GM23338 (cell line): ENCODE measurements at regions not wholly inside any gene's neighbourhood (a gene's known extent, or its start where the extent isn't known, plus 50 kb on each side); places are given as distances from the start of the nearest gene placed in this dataset.

Experiments used
- ATAC-seq: fragments of 200-7000 bp; cut with Tn5 transposase; 3 replicates; pipeline ENCODE4 v1.9.1; 2020
- DNase-seq: peaks from one replicate; pipeline ENCODE4 v3.0.0-alpha.2; 2015; ENCODE audit warnings: low spot score
- H2AFZ ChIP-seq: fragments of 200-600 bp; sonication (generic); 2 replicates; pipeline ENCODE4 v1.8.0; 2016; ENCODE audit warnings: antibody characterized with exemption, mild to moderate bottlenecking, moderate library complexity
- H3F3A ChIP-seq: fragments of 200-600 bp; sonication (generic); replicated peaks from 2 replicates; pipeline ENCODE4 v1.8.0; 2017; ENCODE audit warnings: antibody characterized with exemption, mixed run types, low read depth
- H3K27ac ChIP-seq: fragments of 200-600 bp; sonication (generic); 2 replicates; pipeline ENCODE4 v1.6.1; 2016; ENCODE audit warnings: low read depth
- H3K27me3 ChIP-seq: fragments of 200-600 bp; sonication (generic); 2 replicates; pipeline ENCODE4 v1.8.0; 2016; ENCODE audit warnings: mild to moderate bottlenecking, mixed run types, moderate library complexity; ENCODE audit not compliant: insufficient read depth
- H3K36me3 ChIP-seq: fragments of 200-600 bp; sonication (generic); 2 replicates; pipeline ENCODE4 v1.8.0; 2016; ENCODE audit warnings: mild to moderate bottlenecking; ENCODE audit not compliant: insufficient read depth
- H3K4me1 ChIP-seq: fragments of 200-600 bp; sonication (generic); 2 replicates; pipeline ENCODE4 v1.8.0; 2016; ENCODE audit warnings: mild to moderate bottlenecking, moderate library complexity; ENCODE audit not compliant: insufficient read depth
- H3K4me2 ChIP-seq: fragments of 200-600 bp; sonication (generic); 2 replicates; pipeline ENCODE4 v1.7.1; 2017; ENCODE audit warnings: mixed run types
- H3K4me3 ChIP-seq: fragments of 200-600 bp; sonication (generic); 2 replicates; pipeline ENCODE4 v1.6.1; 2016; ENCODE audit warnings: mixed run types
- H3K79me2 ChIP-seq: fragments of 200-600 bp; sonication (generic); replicated peaks from 2 replicates; pipeline ENCODE4 v1.8.0; 2017; ENCODE audit warnings: mild to moderate bottlenecking; ENCODE audit not compliant: insufficient read depth
- H3K9me2 ChIP-seq: fragments of 200-600 bp; sonication (generic); 2 replicates; pipeline ENCODE4 v1.8.0; 2017; ENCODE audit not compliant: insufficient read depth
- H4K20me1 ChIP-seq: fragments of 200-600 bp; sonication (generic); replicated peaks from 2 replicates; pipeline ENCODE4 v1.8.0; 2017; ENCODE audit warnings: mild to moderate bottlenecking; ENCODE audit not compliant: insufficient read depth
- H3K27ac Mint-ChIP-seq: 2 replicates; pipeline ENCODE4 v1.8.0; 2020; ENCODE audit warnings: inconsistent platforms, mild to moderate bottlenecking, moderate library complexity, mixed read lengths
- H3K27me3 Mint-ChIP-seq: 3 replicates; pipeline ENCODE4 v1.8.0; 2022; ENCODE audit warnings: low read depth, mild to moderate bottlenecking, moderate library complexity, mixed read lengths, inconsistent platforms; ENCODE audit not compliant: insufficient read depth, poor library complexity
- H3K36me3 Mint-ChIP-seq: 3 replicates; pipeline ENCODE4 v1.8.0; 2021; ENCODE audit warnings: low read depth, mild to moderate bottlenecking, inconsistent platforms, moderate library complexity, mixed read lengths
- H3K4me1 Mint-ChIP-seq: 3 replicates; pipeline ENCODE4 v1.8.0; 2020; ENCODE audit warnings: mild to moderate bottlenecking, inconsistent platforms, mixed read lengths
- H3K4me3 Mint-ChIP-seq: 3 replicates; pipeline ENCODE4 v1.8.0; 2021; ENCODE audit warnings: moderate library complexity, mild to moderate bottlenecking, inconsistent platforms, mixed read lengths
- H3K9me3 Mint-ChIP-seq: 3 replicates; pipeline ENCODE4 v1.8.0; 2020; ENCODE audit warnings: moderate library complexity, mild to moderate bottlenecking, inconsistent platforms, mixed read lengths
- CREB1 ChIP-seq: fragments of 250-450 bp; sonication (Bioruptor Pico); IDR thresholded peaks from 2 replicates; pipeline ENCODE4 v1.5.0; 2020; ENCODE audit warnings: low read depth, mild to moderate bottlenecking, moderate library complexity
- CTCF ChIP-seq, 2 experiments: fragments of 200-600 bp in 1 of 2; sonication (generic) in 1 of 2; conservative IDR thresholded peaks; 2 replicates each; pipeline versions ENCODE4 v1.5.1 to v1.6.1; 2016 to 2017; ENCODE audit warnings: antibody characterized with exemption in 2 of 2, low read depth in 2 of 2, mild to moderate bottlenecking in 2 of 2, moderate library complexity in 1 of 2
- ETS1 ChIP-seq: IDR thresholded peaks from 2 replicates; pipeline ENCODE4 v1.6.1; 2016; ENCODE audit warnings: antibody characterized with exemption
- EZH2 ChIP-seq: fragments of 200-600 bp; sonication (generic); IDR thresholded peaks from one replicate; pipeline ENCODE4 v1.8.0; 2017; ENCODE audit warnings: antibody characterized with exemption, mild to moderate bottlenecking, low read depth; ENCODE audit not compliant: unreplicated experiment
- EZH2phosphoT487 ChIP-seq: fragments of 200-600 bp; sonication (generic); IDR thresholded peaks from one replicate; pipeline ENCODE4 v1.8.1; 2018; ENCODE audit warnings: antibody characterized with exemption; ENCODE audit not compliant: unreplicated experiment
- JUNB ChIP-seq: IDR thresholded peaks from one replicate; pipeline ENCODE4 v1.6.1; 2016; ENCODE audit warnings: antibody characterized with exemption; ENCODE audit not compliant: unreplicated experiment
- NANOG ChIP-seq: IDR thresholded peaks from 2 replicates; pipeline ENCODE4 v1.6.1; 2016; ENCODE audit warnings: antibody characterized with exemption, borderline replicate concordance
- POLR2AphosphoS5 ChIP-seq: IDR thresholded peaks from 2 replicates; pipeline ENCODE4 v1.6.1; 2016; ENCODE audit warnings: antibody characterized with exemption, low read depth
- STAT1 ChIP-seq: IDR thresholded peaks from one replicate; pipeline ENCODE4 v1.6.1; 2016; ENCODE audit warnings: antibody characterized with exemption; ENCODE audit not compliant: unreplicated experiment
- ZNF114 ChIP-seq: fragments of 250-450 bp; sonication (Bioruptor Pico); IDR thresholded peaks from 2 replicates; pipeline ENCODE4 v1.5.0; 2020; ENCODE audit warnings: mild to moderate bottlenecking, moderate library complexity
- ZNF331 ChIP-seq: fragments of 250-450 bp; sonication (Bioruptor Pico); IDR thresholded peaks from 2 replicates; pipeline ENCODE4 v1.5.0; 2020; ENCODE audit warnings: low read depth, mild to moderate bottlenecking, moderate library complexity
- ZNF462 ChIP-seq: fragments of 250-450 bp; sonication (Bioruptor Pico); IDR thresholded peaks from 2 replicates; pipeline ENCODE4 v1.5.0; 2020; ENCODE audit warnings: mild to moderate bottlenecking, moderate library complexity

GRCh38 chr14:26995301-26995700, 397.5 kb upstream of the NOVA1 start (continued):
- TF ChIP-seq ZNF462: no peak
- TF ChIP-seq ETS1: no peak
- no peak for TF ChIP-seq EZH2
- TF ChIP-seq EZH2phosphoT487: no peak

- Mint-ChIP-seq H3K4me3 (no peak overlapping the region), H3K27ac (no peak overlapping the region), H3K4me1 (no peaks in the 10 kb centered on the region), H3K9me3 (no peaks in the 10 kb centered on the region), H3K27me3 (no peaks in the 10 kb centered on the region), H3K36me3 (no peaks in the 10 kb centered on the region)
- no peak overlapping the region for H3K27ac ChIP-seq
- no peaks in the 10 kb centered on the region for H4K20me1 ChIP-seq
- H2AFZ ChIP-seq: no peak overlapping the region
- H3F3A ChIP-seq: no peaks in the 10 kb centered on the region
- H3K9me2 ChIP-seq: peaks cover 14% of the 10 kb centered on the region
- no peak for ATAC-seq
- DNase-seq: no peak
- H3K36me3 ChIP-seq: no peaks in the 10 kb centered on the region
- H3K79me2 ChIP-seq: no peaks in the 10 kb centered on the region
- H3K4me2 ChIP-seq: no peak overlapping the region
- no peaks in the 10 kb centered on the region for H3K27me3 ChIP-seq
- no peaks in the 10 kb centered on the region for H3K4me1 ChIP-seq
- H3K4me3 ChIP-seq: no peak overlapping the region
- no peak for TF ChIP-seq STAT1
- no peak for TF ChIP-seq POLR2AphosphoS5
- TF ChIP-seq EZH2: no peak
- TF ChIP-seq ZNF331 (CRISPR knock-in tag): no peak
- no peak for TF ChIP-seq CTCF (conservative IDR thresholded peaks at IDR 0.05; ENCODE audit: low read depth in 2 of 2)
- TF ChIP-seq NANOG: no peak
- no peak for TF ChIP-seq ZNF114 (CRISPR knock-in tag)
- no peak for TF ChIP-seq JUNB
- TF ChIP-seq ETS1: no peak
- TF ChIP-seq EZH2phosphoT487: no peak
- no peak for TF ChIP-seq CREB1 (CRISPR knock-in tag)
Observed at GRCh38 chr14:26996246-26996645, 398.4 kb upstream of the NOVA1 start.
